ENCODE measurements at regions not wholly inside any gene's neighbourhood (a gene's known extent, or its start where the extent isn't known, plus 50 kb on each side); places are given as distances from the start of the nearest gene placed in this dataset.

DNA sequence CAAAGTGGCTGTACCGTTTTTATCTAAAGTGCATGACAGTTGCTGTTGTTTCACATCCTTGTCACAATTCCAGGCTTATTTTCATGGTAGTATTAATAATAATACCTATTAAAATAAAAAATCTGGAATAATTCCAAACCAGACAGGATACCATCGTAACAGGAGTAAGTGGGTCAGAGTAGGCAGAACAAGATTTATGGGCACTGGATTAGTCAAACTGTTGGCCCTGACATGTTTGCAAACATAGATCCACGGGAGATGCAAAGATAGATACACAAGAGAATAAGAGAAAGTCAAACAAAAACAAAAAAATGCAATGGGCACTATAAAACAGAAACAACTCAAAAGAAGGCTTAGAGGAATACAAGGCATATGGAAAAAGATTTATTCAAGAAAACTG lies 449.5 kb upstream of the HS3ST1 start:
- no peak for TF ChIP-seq CTCF (IDR thresholded peaks at IDR 0.05; ENCODE audit: borderline replicate concordance, insufficient read depth, low read depth, low read length)
- H3K4me3 ChIP-seq (ENCODE audit: low read depth, low read length) = no peak overlapping the region

- no peak overlapping the region for H3K4me3 ChIP-seq (ENCODE audit: low read depth, low read length)
- TF ChIP-seq CTCF (IDR thresholded peaks at IDR 0.05; ENCODE audit: borderline replicate concordance, insufficient read depth, low read depth, low read length) = no peak
Observed at GRCh38 chr4:11876104-11876503, 447.4 kb upstream of the HS3ST1 start.

- no peak for TF ChIP-seq CTCF (IDR thresholded peaks at IDR 0.05; ENCODE audit: borderline replicate concordance, insufficient read depth, low read depth, low read length)
Observed at GRCh38 chr4:11869191-11869870, 440.6 kb upstream of the HS3ST1 start.

GRCh38 chr4:11866391-11866790 lies 437.7 kb upstream of the HS3ST1 start:
- TF ChIP-seq CTCF (IDR thresholded peaks at IDR 0.05; ENCODE audit: borderline replicate concordance, insufficient read depth, low read depth, low read length) = no peak
- H3K4me3 ChIP-seq (ENCODE audit: low read depth, low read length) = no peak overlapping the region

More at GRCh38 chr4:11869191-11869870, 440.6 kb upstream of the HS3ST1 start:
- no peak overlapping the region for H3K4me3 ChIP-seq (ENCODE audit: low read depth, low read length)

GRCh38 chr4:11860996-11861395 lies 432.3 kb upstream of the HS3ST1 start:
- no peak overlapping the region for H3K4me3 ChIP-seq (ENCODE audit: low read depth, low read length)
- TF ChIP-seq CTCF (IDR thresholded peaks at IDR 0.05; ENCODE audit: borderline replicate concordance, insufficient read depth, low read depth, low read length) = no peak

- no peak for TF ChIP-seq CTCF (IDR thresholded peaks at IDR 0.05; ENCODE audit: borderline replicate concordance, insufficient read depth, low read depth, low read length)
- H3K4me3 ChIP-seq (ENCODE audit: low read depth, low read length) = no peak overlapping the region
Observed at GRCh38 chr4:11857881-11858280, 429.2 kb upstream of the HS3ST1 start.

GRCh38 chr4:11847167-11847566 lies 418.5 kb upstream of the HS3ST1 start:
- H3K4me3 ChIP-seq (ENCODE audit: low read depth, low read length) = no peak overlapping the region

More at GRCh38 chr4:11847167-11847566, 418.5 kb upstream of the HS3ST1 start:
- no peak for TF ChIP-seq CTCF (IDR thresholded peaks at IDR 0.05; ENCODE audit: borderline replicate concordance, insufficient read depth, low read depth, low read length)

All from GM12875 (cell line).